ENCODE measurements at regions not wholly inside any gene's neighbourhood (a gene's known extent, or its start where the extent isn't known, plus 50 kb on each side); places are given as distances from the start of the nearest gene placed in this dataset.
"Not testable (repeated sequence)": the region's sequence is repeated elsewhere in the genome, so short reads cannot be mapped to it uniquely, and the experiment has no call there.

DNA sequence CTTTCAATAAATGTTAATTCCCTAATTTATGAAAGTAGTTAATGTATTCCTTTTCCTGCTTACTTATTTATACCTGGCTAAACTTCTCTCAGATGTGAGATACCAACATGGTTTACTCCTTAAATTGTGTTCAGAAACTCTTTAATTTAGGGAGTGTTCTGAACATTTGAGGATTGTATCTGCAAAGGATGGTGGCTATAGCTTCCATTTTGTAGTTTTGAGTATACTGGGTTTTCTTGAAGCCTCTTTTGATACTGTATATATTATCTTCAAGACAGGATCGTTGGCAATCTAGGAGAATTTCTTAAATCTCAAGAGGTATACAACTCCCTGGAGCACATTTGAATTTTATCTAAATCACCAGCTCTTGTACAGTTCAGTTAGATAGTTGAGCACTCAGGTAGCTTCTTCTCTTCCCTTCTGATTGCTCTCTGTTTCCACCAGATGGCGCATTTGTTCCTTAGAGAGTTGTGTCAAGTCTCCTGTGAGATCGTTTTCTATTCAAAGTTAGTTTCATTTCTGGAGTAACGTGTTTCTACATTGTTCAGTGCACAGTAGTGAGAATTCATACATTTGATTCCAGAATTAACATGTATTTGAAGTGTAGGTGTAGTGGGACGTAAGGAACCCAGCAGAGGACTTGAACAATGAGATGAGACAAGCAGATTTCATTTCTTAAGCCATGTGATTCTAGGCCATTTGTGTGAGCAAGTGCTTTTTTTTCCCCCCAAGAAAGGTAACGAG is 63.2 kb upstream of the GARIN1A start:
- DNase-seq (ENCODE audit: low spot score); in situ Hi-C loops (cut with MboI; ENCODE audit: low pct_unique_long_range_greater_than_20kb, low sequenced_read_pairs, unreplicated experiment): not testable (repeated sequence)
- TF ChIP-seq, protein P1, sequence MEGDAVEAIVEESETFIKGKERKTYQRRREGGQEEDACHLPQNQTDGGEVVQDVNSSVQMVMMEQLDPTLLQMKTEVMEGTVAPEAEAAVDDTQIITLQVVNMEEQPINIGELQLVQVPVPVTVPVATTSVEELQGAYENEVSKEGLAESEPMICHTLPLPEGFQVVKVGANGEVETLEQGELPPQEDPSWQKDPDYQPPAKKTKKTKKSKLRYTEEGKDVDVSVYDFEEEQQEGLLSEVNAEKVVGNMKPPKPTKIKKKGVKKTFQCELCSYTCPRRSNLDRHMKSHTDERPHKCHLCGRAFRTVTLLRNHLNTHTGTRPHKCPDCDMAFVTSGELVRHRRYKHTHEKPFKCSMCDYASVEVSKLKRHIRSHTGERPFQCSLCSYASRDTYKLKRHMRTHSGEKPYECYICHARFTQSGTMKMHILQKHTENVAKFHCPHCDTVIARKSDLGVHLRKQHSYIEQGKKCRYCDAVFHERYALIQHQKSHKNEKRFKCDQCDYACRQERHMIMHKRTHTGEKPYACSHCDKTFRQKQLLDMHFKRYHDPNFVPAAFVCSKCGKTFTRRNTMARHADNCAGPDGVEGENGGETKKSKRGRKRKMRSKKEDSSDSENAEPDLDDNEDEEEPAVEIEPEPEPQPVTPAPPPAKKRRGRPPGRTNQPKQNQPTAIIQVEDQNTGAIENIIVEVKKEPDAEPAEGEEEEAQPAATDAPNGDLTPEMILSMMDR (IDR thresholded peaks at IDR 0.05; ENCODE audit: extremely low read depth, insufficient read depth, missing control alignments) = peak; percentile 37

DNA sequence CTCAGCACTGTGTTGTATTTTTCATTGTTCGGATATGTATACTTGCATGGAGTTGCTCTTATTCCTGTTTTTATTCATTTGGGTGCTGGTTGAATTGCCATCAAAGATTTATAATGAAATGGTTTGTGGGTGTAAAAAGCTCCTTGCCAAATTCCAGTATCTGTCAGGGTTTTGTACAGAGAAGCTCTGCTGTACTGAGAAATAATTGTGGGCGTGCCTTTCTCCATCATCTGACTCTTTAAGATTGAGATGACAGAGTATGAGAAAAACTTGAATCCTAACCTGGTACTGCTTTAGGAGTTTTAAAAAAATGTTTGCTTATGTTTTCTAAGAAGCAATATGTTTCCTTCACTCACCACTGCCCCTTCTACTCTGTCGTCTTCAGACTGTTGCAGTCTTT is 58.7 kb upstream of the GARIN1A start:
- in situ Hi-C loops (cut with MboI; ENCODE audit: low pct_unique_long_range_greater_than_20kb, low sequenced_read_pairs, unreplicated experiment) = not testable (repeated sequence)

DNA sequence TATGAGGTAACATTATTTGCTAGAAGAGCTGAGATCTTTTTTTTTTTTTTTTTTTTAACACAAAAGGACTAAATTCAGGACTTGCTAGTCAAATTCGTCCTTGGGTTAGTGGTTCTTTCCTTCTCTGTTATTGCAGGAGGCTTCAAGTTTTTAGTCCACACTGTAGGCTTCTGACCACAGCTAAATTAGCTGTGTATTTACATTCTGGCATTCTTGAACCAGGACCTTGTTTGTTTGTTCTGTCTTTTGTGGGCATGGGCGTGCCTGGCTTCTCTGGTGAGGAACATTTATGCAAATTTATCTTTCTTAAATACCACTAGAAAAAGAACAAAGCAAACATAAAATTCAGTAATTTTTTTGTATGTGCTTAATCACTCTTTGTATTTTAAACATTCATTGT is 57.3 kb upstream of the GARIN1A start:
- in situ Hi-C loops (cut with MboI; ENCODE audit: low pct_unique_long_range_greater_than_20kb, low sequenced_read_pairs, unreplicated experiment); DNase-seq (ENCODE audit: low spot score): not testable (repeated sequence)

More for the DNA sequence above, 58.7 kb upstream of the GARIN1A start:
- not testable (repeated sequence) for DNase-seq (ENCODE audit: low spot score)

DNA sequence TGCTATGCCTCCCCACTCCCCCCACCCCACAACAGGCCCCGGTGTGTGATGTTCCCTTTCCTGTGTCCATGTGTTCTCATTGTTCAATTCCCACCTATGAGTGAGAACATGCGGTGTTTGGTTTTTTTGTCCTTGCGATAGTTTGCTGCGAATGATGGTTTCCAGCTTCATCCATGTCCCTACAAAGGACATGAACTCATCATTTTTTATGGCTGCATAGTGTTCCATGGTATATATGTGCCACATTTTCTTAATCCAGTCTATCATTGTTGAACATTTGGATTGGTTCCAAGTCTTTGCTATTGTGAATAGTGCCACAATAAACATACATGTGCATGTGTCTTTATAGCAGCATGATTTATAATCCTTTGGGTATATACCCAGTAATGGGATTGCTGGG is 55.3 kb upstream of the GARIN1A start:
- in situ Hi-C loops (cut with MboI; ENCODE audit: low pct_unique_long_range_greater_than_20kb, low sequenced_read_pairs, unreplicated experiment); DNase-seq (ENCODE audit: low spot score): not testable (repeated sequence)
